Small intestine (tissue), 7 donors: ENCODE measurements at regions not wholly inside any gene's neighbourhood (a gene's known extent, or its start where the extent isn't known, plus 50 kb on each side); places are given as distances from the start of the nearest gene placed in this dataset.

Experiments
- DNase-seq, 2 donors: peaks; one replicate each; pipeline versions ENCODE4 v3.0.0 to v3.0.0-alpha.2; 2013
- FAIRE-seq: peaks from 2 replicates; lab custom pipeline; 2012; peaks lifted over from hg19 to GRCh38; lab: Jason Lieb, UNC
- H3K27ac ChIP-seq, 3 donors: one replicate each; pipeline ENCODE4 v1.5.1; 2013; ENCODE audit warnings: low read length in 2 of 3, mild to moderate bottlenecking in 2 of 3, control low read depth in 1 of 3, inconsistent platforms in 1 of 3, low read depth in 1 of 3, moderate library complexity in 1 of 3
- H3K27me3 ChIP-seq, 3 donors: one replicate each; pipeline ENCODE4 v1.6.1; 2013; ENCODE audit warnings: low read length in 3 of 3, inconsistent platforms in 1 of 3; ENCODE audit not compliant: control insufficient read depth in 3 of 3, insufficient read depth in 3 of 3
- H3K36me3 ChIP-seq, 3 donors: one replicate each; pipeline ENCODE4 v1.6.1; 2013; ENCODE audit warnings: low read length in 3 of 3, inconsistent platforms in 1 of 3, low read depth in 1 of 3, mild to moderate bottlenecking in 1 of 3, moderate library complexity in 1 of 3; ENCODE audit not compliant: control insufficient read depth in 3 of 3, insufficient read depth in 2 of 3
- H3K4me1 ChIP-seq, 3 donors: one replicate each; pipeline ENCODE4 v1.6.1; 2013; ENCODE audit warnings: low read length in 2 of 3, inconsistent platforms in 1 of 3, low read depth in 1 of 3, mild to moderate bottlenecking in 1 of 3, moderate library complexity in 1 of 3; ENCODE audit not compliant: control insufficient read depth in 3 of 3, insufficient read depth in 2 of 3
- H3K4me3 ChIP-seq, 3 donors: one replicate each; pipeline ENCODE4 v1.5.1; 2013; ENCODE audit warnings: low read length in 3 of 3, control low read depth in 1 of 3, inconsistent platforms in 1 of 3, low read depth in 1 of 3, mild to moderate bottlenecking in 1 of 3, moderate library complexity in 1 of 3
- H3K9me3 ChIP-seq, 2 donors: one replicate each; pipeline ENCODE4 v1.6.1; 2013; ENCODE audit warnings: low read depth in 1 of 2, low read length in 1 of 2; ENCODE audit not compliant: control insufficient read depth in 2 of 2, insufficient read depth in 1 of 2
- WGBS, 3 donors: extraction: QIAGEN DNeasy Blood & Tissue Kit; methylation state at CpG; one replicate each; pipeline ENCODE4 v1.1.7; 2013; 5-methylcytosine and 5-hydroxymethylcytosine counted together
- donor health status: healthy with polysubstance abuse.
- donor health status: control.
- donor health status: control.
- donor health status: Bipolar disorder and iron deficiency.
- donor health status: healthy.

DNA sequence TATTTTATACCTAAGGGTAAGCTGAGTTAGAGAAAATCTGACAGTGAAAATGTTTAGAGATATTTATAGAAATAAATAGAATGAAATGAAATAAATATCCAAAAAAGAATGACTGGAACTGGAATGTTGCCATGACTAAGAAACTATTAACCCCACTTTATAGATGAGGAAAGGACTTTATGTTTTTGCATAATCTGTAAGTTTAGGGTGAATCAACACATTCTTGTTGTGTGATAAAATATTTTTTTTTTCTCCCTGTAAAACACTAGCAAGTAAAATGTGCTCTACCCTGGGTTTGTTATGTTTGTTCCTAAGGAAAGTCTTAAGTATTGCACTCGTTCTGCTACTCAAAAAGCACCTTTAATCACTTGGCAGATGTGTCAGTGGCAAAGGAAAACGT, 83.8 kb upstream of the KL start:
- 53 to 58% (median 55%) methylated on average over 2 of the region's 2 CpGs for WGBS, 3 donors
- no peak for FAIRE-seq
- Histone ChIP-seq H3K4me3 (no peak overlapping the region), H3K36me3 (no peaks in the 10 kb centered on the region), H3K27me3 (no peaks in the 10 kb centered on the region), H3K4me1 (no peaks in the 10 kb centered on the region), H3K27ac (no peak overlapping the region), H3K9me3 (no peaks in the 10 kb centered on the region)
- DNase-seq = no peak

DNA sequence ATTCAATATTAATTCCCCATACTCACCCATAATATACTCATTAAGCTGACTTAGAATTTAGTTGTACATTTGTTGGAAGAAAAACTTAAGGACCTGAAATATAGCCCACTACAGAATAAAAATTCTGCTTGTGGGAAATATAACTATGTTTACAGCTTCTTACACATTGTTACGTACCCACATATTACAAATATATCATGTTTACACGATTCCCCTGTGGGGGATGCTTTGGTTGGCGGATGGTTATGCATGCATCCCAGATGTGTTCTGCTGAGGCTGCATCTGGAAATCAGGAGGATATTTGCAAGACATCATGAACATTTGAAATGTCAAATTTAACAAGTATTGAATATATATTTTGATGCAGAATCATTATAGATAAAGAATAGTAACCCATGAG, 79.5 kb upstream of the KL start:
- FAIRE-seq = no peak
- no peaks in the 10 kb centered on the region for H3K4me1 ChIP-seq
- 74 to 97% (median 93%) methylated on average over 3 of the region's 3 CpGs for WGBS, 3 donors

GRCh38 chr13:32938314-32938713, 77.9 kb upstream of the KL start:
- H3K27me3 ChIP-seq = no peaks in the 10 kb centered on the region
- no peaks in the 10 kb centered on the region for H3K36me3 ChIP-seq
- H3K4me1 ChIP-seq = no peaks in the 10 kb centered on the region
- no peak overlapping the region for H3K27ac ChIP-seq
- FAIRE-seq = no peak
- H3K4me3 ChIP-seq = no peak overlapping the region
- peaks cover 0 to 11% of the 10 kb centered on the region in 2 donors for H3K9me3 ChIP-seq
- no peak for DNase-seq
- 78 to 94% (median 93%) methylated on average over 2 of the region's 2 CpGs for WGBS, 3 donors

More for the DNA sequence above, 79.5 kb upstream of the KL start:
- DNase-seq = no peak
- H3K36me3 ChIP-seq = no peaks in the 10 kb centered on the region
- peaks cover 0 to 11% of the 10 kb centered on the region in 2 donors for H3K9me3 ChIP-seq
- no peak overlapping the region for H3K4me3 ChIP-seq
- no peak overlapping the region for H3K27ac ChIP-seq
- H3K27me3 ChIP-seq = no peaks in the 10 kb centered on the region

DNA sequence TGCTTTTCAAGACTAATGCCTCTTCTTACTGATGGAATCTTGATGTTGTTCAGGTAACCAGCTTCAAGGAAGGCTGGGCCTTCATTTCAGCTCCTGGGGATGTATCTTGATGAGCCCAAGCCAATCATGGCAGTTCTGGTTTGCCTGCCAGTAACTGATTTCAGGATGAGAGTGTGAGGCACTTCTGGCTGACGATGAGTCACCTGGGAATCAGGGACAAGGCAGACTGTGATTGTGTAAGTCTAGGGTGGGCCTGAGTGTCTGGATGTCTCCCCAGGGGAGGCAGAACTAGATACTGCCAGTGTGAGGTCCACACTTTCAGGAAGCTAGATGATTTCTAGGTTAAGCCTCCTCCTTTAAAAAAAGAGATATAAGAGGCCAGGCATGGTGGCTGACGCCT, 77.3 kb upstream of the KL start:
- WGBS, 3 donors = 84 to 95% (median 89%) methylated on average over 2 of the region's 2 CpGs
- no peaks in the 10 kb centered on the region for H3K4me1 ChIP-seq
- no peak overlapping the region for H3K4me3 ChIP-seq
- FAIRE-seq = no peak
- H3K27me3 ChIP-seq = no peaks in the 10 kb centered on the region
- no peak overlapping the region for H3K27ac ChIP-seq
- H3K36me3 ChIP-seq = no peaks in the 10 kb centered on the region
- peaks cover 0 to 11% of the 10 kb centered on the region in 2 donors for H3K9me3 ChIP-seq
- no peak for DNase-seq

DNA sequence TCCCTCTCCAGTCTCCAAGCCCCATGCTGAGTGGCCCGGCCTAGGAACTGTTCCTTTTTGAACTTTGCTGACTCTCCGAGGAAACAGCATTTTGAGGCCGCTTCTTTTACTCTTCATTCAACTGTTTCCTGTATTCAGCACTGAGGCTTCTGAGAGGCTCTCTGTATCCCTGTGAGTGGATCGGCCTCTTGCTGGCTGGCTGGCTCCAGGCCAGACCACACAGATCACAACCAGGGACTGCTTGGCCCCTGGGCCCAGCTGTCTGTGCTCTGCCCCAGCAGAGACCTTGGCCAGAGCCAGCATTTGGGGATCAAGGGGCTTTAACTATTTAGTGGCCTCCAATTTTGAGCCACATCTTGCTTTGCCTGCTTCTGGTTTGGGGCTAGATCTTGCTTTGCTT, 75.6 kb upstream of the KL start:
- H3K9me3 ChIP-seq = peaks cover 0 to 11% of the 10 kb centered on the region in 2 donors
- H3K4me1 ChIP-seq = no peaks in the 10 kb centered on the region
- no peaks in the 10 kb centered on the region for H3K36me3 ChIP-seq
- H3K27ac ChIP-seq = no peak overlapping the region
- WGBS, 3 donors = 28 to 71% (median 59%) methylated on average over 4 of the region's 4 CpGs
- peak in 1 of 2 donors; percentile 19 for DNase-seq
- no peak for FAIRE-seq
- no peak overlapping the region for H3K4me3 ChIP-seq
- H3K27me3 ChIP-seq = no peaks in the 10 kb centered on the region

DNA sequence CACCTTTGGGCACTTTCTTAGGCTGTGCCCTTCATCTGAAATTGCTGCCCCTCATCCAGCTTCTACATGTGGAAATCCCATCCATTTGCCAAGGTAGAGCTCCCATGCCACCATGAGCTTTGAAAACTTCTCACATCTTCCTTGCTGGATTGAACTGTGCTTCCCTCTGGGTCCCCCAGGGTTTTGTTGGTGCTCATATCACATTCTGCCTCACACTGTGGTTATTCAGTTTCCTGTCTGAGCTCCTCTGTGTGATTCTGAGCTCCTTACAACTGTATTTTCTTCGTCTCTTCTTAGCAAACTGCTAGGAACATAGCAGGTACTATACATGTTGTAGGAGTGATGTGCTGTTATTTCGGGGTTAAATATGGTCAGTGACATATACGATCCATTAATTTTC, 74.9 kb upstream of the KL start:
- DNase-seq = no peak
- H3K27ac ChIP-seq = no peak overlapping the region
- H3K4me1 ChIP-seq = no peaks in the 10 kb centered on the region
- no peaks in the 10 kb centered on the region for H3K27me3 ChIP-seq
- no peaks in the 10 kb centered on the region for H3K36me3 ChIP-seq
- 67 to 86% (median 71%) methylated on average over 3 of the region's 3 CpGs for WGBS, 3 donors
- FAIRE-seq = no peak
- H3K9me3 ChIP-seq = peaks cover 0 to 11% of the 10 kb centered on the region in 2 donors
- no peak overlapping the region for H3K4me3 ChIP-seq

GRCh38 chr13:32946558-32946957, 69.7 kb upstream of the KL start:
- FAIRE-seq (no peak), DNase-seq (no peak)
- no peak overlapping the region for H3K27ac ChIP-seq
- no peak overlapping the region for H3K4me3 ChIP-seq
- H3K27me3 ChIP-seq = peaks cover 0 to 6% (median 0%) of the 10 kb centered on the region in 3 donors
- no peaks in the 10 kb centered on the region for H3K4me1 ChIP-seq
- WGBS, 3 donors = 75 to 88% (median 85%) methylated on average over 5 of the region's 5 CpGs
- H3K36me3 ChIP-seq = no peaks in the 10 kb centered on the region
- no peaks in the 10 kb centered on the region for H3K9me3 ChIP-seq

GRCh38 chr13:32947411-32948276, 68.6 kb upstream of the KL start:
- Histone ChIP-seq H3K4me3 (no peak overlapping the region), H3K27ac (no peak overlapping the region), H3K9me3 (no peaks in the 10 kb centered on the region), H3K36me3 (no peaks in the 10 kb centered on the region), H3K4me1 (no peaks in the 10 kb centered on the region), H3K27me3 (peaks cover 0 to 6% (median 0%) of the 10 kb centered on the region in 3 donors)
- whole genome bisulfite sequencing, 3 donors = 48 to 72% (median 57%) methylated on average over 8 of the region's 8 CpGs
- DNase-seq = no peak
- FAIRE-seq = no peak
